ENCODE measurements at regions not wholly inside any gene's neighbourhood (a gene's known extent, or its start where the extent isn't known, plus 50 kb on each side); places are given as distances from the start of the nearest gene placed in this dataset.
"Not testable (repeated sequence)": the region's sequence is repeated elsewhere in the genome, so short reads cannot be mapped to it uniquely, and the experiment has no call there.

DNA sequence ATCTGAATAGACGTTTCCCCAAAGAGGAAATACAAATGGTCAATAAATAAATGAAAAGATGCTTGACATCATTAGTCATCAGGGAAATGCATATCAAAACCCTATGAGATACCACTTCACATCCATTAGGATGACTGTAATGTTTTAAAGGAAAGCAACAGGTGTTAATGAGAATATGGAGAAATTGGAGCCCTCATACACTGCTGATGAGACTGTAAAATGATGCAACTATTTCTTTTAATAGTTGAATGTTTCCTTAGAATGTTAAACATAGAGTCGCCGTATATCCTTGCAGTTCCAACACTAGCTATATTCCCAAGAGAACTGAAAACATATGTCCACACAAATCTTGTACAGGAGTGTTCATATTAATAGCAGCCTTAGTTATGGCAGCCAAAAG lies 133.2 kb downstream of the SLC38A4 start:
- Histone ChIP-seq H3K4me2 (ENCODE audit: low read length) (no peak overlapping the region), H3K27me3 (ENCODE audit: insufficient read depth, low read depth, low read length) (no peaks in the 10 kb centered on the region), H3K79me2 (replicated peaks; ENCODE audit: insufficient read depth, low read length) (no peaks in the 10 kb centered on the region), H3K4me3 (ENCODE audit: low read length) (no peak overlapping the region), H4K20me1 (ENCODE audit: insufficient read depth) (no peaks in the 10 kb centered on the region), H2AFZ (ENCODE audit: low read depth, low read length) (no peak overlapping the region), H3K9me3 (ENCODE audit: low read length) (no peaks in the 10 kb centered on the region), H3K9me2 (ENCODE audit: insufficient read depth, low read length) (no peaks in the 10 kb centered on the region), H3K27ac (ENCODE audit: low read length) (no peak overlapping the region), H3K9ac (ENCODE audit: low read length) (no peak overlapping the region), H3K36me3 (ENCODE audit: insufficient read depth, low read length) (no peaks in the 10 kb centered on the region), H3F3A (ENCODE audit: insufficient read depth, low read length, poor library complexity, severe bottlenecking) (no peaks in the 10 kb centered on the region)
- no peak for TF ChIP-seq POLR2AphosphoS5 (IDR thresholded peaks at IDR 0.05)
- TF ChIP-seq, protein P1, sequence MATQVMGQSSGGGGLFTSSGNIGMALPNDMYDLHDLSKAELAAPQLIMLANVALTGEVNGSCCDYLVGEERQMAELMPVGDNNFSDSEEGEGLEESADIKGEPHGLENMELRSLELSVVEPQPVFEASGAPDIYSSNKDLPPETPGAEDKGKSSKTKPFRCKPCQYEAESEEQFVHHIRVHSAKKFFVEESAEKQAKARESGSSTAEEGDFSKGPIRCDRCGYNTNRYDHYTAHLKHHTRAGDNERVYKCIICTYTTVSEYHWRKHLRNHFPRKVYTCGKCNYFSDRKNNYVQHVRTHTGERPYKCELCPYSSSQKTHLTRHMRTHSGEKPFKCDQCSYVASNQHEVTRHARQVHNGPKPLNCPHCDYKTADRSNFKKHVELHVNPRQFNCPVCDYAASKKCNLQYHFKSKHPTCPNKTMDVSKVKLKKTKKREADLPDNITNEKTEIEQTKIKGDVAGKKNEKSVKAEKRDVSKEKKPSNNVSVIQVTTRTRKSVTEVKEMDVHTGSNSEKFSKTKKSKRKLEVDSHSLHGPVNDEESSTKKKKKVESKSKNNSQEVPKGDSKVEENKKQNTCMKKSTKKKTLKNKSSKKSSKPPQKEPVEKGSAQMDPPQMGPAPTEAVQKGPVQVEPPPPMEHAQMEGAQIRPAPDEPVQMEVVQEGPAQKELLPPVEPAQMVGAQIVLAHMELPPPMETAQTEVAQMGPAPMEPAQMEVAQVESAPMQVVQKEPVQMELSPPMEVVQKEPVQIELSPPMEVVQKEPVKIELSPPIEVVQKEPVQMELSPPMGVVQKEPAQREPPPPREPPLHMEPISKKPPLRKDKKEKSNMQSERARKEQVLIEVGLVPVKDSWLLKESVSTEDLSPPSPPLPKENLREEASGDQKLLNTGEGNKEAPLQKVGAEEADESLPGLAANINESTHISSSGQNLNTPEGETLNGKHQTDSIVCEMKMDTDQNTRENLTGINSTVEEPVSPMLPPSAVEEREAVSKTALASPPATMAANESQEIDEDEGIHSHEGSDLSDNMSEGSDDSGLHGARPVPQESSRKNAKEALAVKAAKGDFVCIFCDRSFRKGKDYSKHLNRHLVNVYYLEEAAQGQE (IDR thresholded peaks at IDR 0.05; ENCODE audit: borderline replicate concordance), result no peak
- no peak for TF ChIP-seq SMC3 (conservative IDR thresholded peaks at IDR 0.05; ENCODE audit: poor library complexity)

DNA sequence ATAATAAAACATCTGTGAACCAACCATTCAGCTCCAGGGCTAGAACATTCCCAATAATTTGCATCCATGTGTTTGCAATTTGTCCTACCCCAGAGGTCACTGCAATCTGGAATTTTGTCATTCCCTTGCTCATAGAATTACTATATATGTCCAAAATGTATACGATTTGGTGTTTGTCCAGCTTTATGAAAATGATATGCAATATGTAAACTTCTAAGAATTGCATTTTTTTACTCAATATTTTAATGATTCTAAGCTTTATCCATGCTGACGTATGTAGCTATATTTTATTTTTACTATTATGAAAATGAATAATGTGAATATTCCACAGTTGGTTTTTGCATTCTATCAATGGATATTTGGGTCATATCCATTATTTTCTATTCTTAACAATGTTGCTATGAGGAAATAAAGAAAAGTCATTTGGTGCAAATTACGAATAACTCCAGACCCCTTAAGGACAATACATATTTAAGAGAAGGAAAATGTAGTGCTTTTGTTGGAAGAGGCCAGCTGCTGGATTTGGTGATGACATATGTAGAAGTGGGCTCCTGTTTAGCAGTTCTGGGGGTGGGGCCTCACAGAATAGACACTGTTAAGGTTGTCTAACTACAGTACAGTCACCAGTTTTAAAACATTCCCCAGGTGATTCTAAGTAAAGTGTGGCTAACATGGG lies 139.4 kb downstream of the SLC38A4 start:
- Histone ChIP-seq H3K27me3 (ENCODE audit: insufficient read depth, low read depth, low read length) (no peaks in the 10 kb centered on the region), H3K4me2 (ENCODE audit: low read length) (no peak overlapping the region), H3K4me3 (ENCODE audit: low read length) (no peak overlapping the region), H2AFZ (ENCODE audit: low read depth, low read length) (no peak overlapping the region), H3F3A (ENCODE audit: insufficient read depth, low read length, poor library complexity, severe bottlenecking) (no peaks in the 10 kb centered on the region), H3K79me2 (replicated peaks; ENCODE audit: insufficient read depth, low read length) (no peaks in the 10 kb centered on the region), H3K9me3 (ENCODE audit: low read length) (no peaks in the 10 kb centered on the region), H3K36me3 (ENCODE audit: insufficient read depth, low read length) (no peaks in the 10 kb centered on the region), H3K9ac (ENCODE audit: low read length) (no peak overlapping the region), H3K9me2 (ENCODE audit: insufficient read depth, low read length) (no peaks in the 10 kb centered on the region), H3K27ac (ENCODE audit: low read length) (no peak overlapping the region), H4K20me1 (ENCODE audit: insufficient read depth) (no peaks in the 10 kb centered on the region)
- TF ChIP-seq TAF1 (IDR thresholded peaks at IDR 0.05; ENCODE audit: low read depth) (no peak), EP300 (conservative IDR thresholded peaks at IDR 0.05; ENCODE audit: poor library complexity, severe bottlenecking) (no peak), RAD21 (conservative IDR thresholded peaks at IDR 0.05) (no peak), SMC3 (conservative IDR thresholded peaks at IDR 0.05; ENCODE audit: poor library complexity) (no peak)
- TF ChIP-seq, protein P1 (IDR thresholded peaks at IDR 0.05; ENCODE audit: borderline replicate concordance), result no peak
- TF ChIP-seq, protein P2, sequence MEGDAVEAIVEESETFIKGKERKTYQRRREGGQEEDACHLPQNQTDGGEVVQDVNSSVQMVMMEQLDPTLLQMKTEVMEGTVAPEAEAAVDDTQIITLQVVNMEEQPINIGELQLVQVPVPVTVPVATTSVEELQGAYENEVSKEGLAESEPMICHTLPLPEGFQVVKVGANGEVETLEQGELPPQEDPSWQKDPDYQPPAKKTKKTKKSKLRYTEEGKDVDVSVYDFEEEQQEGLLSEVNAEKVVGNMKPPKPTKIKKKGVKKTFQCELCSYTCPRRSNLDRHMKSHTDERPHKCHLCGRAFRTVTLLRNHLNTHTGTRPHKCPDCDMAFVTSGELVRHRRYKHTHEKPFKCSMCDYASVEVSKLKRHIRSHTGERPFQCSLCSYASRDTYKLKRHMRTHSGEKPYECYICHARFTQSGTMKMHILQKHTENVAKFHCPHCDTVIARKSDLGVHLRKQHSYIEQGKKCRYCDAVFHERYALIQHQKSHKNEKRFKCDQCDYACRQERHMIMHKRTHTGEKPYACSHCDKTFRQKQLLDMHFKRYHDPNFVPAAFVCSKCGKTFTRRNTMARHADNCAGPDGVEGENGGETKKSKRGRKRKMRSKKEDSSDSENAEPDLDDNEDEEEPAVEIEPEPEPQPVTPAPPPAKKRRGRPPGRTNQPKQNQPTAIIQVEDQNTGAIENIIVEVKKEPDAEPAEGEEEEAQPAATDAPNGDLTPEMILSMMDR (IDR thresholded peaks at IDR 0.05; ENCODE audit: poor library complexity, severe bottlenecking), result no peak

DNA sequence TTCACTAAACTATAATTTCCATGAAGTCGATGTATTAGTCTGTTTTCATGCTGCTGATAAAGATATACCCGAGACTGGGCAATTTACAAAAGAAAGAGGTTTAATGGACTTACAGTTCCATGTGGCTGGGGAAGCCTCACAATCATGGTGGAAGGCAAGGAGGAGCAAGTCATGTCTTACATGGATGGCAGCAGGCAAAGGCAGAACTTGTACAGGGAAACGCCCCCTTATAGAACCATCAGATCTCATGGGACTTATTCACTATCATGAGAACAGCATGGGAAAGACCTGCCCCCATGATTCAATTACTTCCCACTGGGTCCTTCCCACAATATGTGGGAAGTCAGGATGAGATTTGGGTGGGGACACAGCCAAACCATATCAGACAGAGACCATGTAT lies 141.6 kb downstream of the SLC38A4 start:
- H2AFZ ChIP-seq (ENCODE audit: low read depth, low read length); H3K36me3 ChIP-seq (ENCODE audit: insufficient read depth, low read length); H3K4me2 ChIP-seq (ENCODE audit: low read length); H3K4me3 ChIP-seq (ENCODE audit: low read length); H3K27me3 ChIP-seq (ENCODE audit: insufficient read depth, low read depth, low read length); H3K9me2 ChIP-seq (ENCODE audit: insufficient read depth, low read length); H3K27ac ChIP-seq (ENCODE audit: low read length); H3K9ac ChIP-seq (ENCODE audit: low read length); H3K79me2 ChIP-seq (replicated peaks; ENCODE audit: insufficient read depth, low read length); H4K20me1 ChIP-seq (ENCODE audit: insufficient read depth); H3F3A ChIP-seq (ENCODE audit: insufficient read depth, low read length, poor library complexity, severe bottlenecking); H3K9me3 ChIP-seq (ENCODE audit: low read length): not testable (repeated sequence)
